G401 (cell line): ENCODE measurements at regions not wholly inside any gene's neighbourhood (a gene's known extent, or its start where the extent isn't known, plus 50 kb on each side); places are given as distances from the start of the nearest gene placed in this dataset.

ENCODE experiments used
- DNase-seq: peaks from one replicate; pipeline ENCODE4 v3.0.0-alpha.2; 2015; ENCODE audit warnings: low spot score
- in situ Hi-C: cut with HindIII; loops from 2 replicates; pipeline ENCODE4 v1.10.0; 2016; ENCODE audit warnings: low sequenced_read_pairs, mixed read lengths

DNA sequence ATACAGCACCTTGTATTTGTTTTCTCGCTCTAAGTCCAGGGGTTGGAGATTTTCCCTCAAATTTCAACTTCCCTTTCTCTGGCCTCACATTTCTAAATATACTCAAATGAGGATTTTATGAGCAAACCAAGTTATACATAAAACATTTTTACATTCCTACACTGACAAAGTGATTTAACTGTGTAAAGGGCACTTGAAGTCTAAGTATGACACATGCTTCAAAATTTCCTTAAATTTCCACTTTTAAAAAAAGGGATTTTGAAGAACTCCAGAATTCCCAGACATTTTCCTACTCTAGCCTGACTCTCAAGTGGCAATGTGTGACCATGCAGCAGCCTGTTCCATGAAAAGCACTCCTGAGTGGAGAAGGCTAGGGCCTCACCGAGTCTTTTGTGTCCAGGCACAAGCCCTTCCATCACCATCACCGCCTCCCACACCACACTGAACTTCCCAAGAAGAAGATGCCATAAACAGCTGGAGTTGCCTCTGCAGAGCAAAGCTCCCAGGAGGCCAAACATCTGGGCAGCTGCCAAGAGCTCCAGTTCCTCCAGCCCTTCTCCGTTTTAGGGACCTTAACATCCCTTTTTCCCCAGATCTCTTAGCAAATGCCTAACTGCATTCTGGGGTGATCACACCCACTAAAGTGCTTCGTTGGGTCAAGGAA, 68.9 kb downstream of the NCR2 start:
- no peak for DNase-seq
- in situ Hi-C loops = no loop called here

DNA sequence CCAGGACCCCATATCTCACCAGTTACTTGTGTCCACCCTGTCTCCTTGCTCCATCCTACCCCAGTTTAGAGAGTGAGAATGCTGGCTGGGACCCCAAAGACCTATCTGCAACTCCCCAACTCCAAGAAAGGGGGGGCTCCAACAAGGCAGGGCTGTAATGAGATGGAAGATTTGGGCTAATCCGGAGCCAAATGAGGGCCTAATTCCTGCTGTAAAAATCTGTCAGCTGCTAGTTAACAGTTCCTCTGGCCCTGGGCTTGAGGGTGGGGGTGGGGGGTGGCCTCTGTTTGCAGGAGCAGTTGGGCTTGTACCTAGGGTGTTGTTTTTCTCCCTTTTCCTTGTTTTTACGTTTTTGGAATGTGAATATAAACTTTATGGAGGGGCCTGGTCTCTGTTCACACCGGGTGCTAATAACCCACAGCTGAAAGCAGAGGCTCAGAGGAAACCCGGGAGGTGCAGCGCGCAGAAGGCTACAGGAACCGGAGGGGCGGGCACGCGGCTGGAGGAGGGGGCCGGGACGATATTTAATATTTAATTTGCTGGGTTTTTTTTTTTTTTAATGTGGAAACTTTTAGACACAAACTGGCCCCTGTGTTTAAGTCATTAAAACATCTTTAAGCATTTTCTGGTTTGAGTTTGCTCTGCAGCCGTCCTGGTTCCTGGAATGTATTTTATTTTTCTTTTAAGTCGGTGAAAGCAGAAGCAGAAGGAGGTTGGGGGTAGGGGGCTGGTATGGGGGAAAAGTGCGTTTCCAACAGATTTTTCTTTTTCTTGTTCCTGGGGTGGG, 70.7 kb downstream of the NCR2 start:
- no peak for DNase-seq
- in situ Hi-C loops = no loop called here

DNA sequence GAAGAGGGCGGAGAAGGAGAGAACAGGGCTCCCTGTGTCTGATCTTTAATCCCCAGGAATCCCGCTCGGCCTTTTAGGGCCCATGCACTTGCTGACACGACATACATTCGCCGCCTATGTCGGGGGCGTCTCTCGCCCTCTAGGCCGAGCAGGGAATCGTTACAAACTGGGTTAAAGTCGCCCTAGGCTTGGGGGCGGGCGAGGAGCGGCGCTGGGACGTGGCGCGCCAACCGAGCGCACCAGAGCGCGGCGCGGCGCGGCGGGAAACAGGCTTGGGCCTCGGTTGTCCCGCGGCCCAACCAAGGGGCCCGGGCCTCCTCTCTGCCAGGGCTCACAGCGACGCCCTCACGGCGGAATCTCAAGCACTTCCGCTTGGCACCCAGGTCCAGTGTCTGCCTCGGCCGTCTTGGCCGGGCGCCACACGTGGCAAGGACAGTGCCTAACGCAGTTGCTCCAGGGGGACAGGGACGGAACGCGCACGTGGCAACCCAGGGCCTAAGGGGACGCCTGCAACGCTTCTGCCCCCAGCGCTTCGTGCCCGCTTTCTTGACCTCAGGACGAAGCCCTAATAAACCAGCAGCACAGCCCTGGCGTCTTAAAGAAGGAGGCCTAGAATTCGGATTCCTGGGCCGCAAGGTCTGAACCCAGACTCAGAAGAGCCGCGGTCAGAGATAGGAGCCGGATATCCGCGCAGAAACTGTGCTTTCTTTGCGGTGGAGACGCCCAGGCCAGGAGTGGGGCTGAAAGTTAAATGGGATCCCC, 71.5 kb downstream of the NCR2 start:
- in situ Hi-C loops = no loop called here
- no peak for DNase-seq

DNA sequence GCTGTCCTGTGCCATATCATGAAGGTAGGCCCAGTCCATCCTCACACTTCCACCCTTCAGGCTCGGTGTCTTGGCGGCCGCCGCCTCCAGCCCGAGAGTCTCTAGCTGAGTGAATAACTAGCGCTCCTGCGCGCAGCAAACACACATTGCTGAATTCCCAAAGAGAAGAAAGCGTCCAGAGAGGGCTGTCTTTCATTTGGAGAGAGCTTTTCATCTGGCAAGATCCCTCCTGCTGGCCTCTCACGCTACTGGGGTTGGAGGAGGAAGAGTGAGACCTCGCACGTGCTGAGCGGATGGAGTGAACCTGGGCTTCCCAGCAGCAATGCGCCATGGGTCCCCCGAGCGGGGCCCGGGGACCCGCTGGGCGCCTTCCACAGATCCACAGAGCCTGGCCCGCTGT, 73.2 kb downstream of the NCR2 start:
- in situ Hi-C loops = no loop called here

DNA sequence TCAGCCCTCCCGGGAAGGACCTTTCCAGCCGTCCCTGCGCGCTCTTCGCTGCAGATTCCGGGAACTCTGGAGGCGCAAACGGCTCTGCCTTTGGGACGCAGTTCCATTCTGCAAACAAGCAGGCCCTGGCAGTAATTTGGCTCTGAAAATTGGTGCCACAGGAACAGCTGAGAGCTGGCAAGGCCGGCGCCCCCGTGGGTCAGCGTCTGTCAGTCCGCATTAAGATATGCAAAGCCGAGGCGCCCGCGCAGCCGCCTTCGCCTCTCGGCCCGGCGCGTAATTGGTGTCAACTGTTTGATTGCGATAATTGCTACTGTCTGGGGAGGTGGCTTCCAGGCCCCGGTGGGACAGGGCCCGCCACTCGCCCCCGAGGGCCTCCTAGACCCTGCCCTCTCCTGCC, 73.6 kb downstream of the NCR2 start:
- DNase-seq = peak; percentile 61

More for the DNA sequence above, 73.2 kb downstream of the NCR2 start:
- peak; percentile 10 for DNase-seq

DNA sequence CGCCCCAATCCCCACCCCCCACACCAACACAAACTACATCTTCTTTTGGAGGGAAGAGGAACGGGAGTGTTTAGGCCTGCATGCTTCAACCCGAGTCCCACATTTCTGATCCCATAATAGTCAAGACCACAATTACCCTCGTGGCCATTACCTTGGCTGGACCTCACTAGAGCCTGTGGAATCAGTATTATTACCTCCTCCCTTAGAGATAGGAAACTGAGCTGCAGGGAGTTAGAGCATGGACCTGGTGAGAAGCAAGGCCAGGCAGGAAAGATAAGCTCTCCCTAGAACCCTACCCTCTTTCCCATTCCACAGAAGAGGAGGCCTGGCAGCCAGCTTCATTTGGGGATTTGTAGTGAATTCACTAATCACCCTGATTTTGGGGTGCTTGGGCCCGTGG, 74.1 kb downstream of the NCR2 start:
- in situ Hi-C loops = no loop called here
- no peak for DNase-seq

More for the DNA sequence above, 73.6 kb downstream of the NCR2 start:
- in situ Hi-C loops = no loop called here

DNA sequence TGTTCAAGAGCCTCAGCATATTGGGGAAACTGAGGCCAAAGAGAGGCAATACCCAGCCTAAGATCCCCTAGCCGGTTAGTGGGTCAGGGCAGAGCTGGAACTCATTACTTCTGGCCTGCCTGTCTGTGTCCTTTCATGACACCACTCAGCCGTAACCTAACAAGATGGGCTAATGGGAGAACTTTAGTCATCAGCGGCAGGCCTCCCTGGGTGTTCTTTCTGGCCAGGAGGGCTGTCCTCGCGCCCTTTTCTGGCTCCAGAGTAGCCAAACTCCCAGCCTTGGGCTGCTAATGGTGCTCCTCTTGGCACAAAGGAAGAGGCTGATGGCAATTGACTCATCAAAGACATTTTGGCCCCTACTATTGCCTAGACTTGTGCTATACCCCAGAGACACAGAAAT, 76.6 kb downstream of the NCR2 start:
- no peak for DNase-seq
- in situ Hi-C loops = no loop called here

DNA sequence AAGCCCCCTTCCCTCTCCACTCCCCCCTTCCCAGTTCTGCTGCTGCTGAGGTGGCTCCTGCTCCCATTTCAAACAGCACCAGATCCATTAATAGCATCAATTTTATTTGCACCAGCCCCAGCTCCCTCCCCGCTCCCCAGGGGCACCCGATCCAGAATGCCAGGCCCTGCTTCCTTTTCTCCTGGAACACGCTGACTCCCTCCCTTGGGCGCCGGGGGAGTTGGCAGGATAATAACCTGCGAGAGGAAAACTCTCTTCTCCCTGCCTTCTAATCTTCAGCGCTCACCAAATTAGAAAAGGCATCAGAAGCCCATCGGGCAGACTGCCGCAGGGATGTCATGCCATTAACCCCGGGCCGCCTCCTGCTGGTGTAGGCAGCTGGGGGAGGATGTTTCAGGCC, 77.8 kb downstream of the NCR2 start:
- in situ Hi-C loops = no loop called here
- DNase-seq = no peak

DNA sequence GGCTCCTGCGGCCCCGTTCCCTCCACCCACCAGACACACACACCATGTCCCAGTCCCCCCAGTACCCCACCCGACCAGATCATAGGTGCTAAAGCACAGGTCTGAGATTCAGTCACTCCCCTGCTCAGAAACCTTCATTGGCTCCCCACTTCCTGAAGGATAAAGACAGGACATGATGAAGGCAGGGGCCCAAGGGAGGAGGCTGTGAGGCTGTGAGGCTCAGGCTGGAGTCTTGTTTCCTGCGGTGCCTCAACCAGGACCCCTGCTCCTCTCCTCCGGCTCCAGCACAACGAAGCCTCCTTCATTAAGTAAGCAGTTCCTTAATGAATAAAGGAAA, 81.1 kb downstream of the NCR2 start:
- in situ Hi-C loops = loop anchor here (5.0 kb wide), 1 partner anchor 34 kb away; no protein-coding TSS in a partner anchor
- no peak for DNase-seq

DNA sequence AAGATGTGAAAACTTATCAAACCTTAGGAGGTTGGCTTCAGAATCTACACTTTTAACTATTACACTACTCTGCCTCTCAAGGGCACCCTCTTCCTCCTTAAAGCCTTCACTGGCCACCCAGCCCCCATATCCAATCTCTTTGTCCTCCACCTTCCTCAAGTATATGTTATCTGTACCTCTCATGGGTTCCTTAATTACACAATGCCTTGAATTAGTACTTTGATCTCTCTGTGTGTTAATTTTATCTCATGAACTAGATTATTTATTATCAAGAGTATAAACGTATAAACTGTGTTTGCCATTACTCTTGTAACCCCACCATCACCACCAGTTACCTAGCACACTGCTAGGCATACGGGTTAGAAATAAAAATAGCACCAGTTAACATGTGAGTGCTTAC, 83.3 kb downstream of the NCR2 start:
- no peak for DNase-seq
- in situ Hi-C loops = loop anchor here (5.0 kb wide), 1 partner anchor 36 kb away; no protein-coding TSS in a partner anchor

DNA sequence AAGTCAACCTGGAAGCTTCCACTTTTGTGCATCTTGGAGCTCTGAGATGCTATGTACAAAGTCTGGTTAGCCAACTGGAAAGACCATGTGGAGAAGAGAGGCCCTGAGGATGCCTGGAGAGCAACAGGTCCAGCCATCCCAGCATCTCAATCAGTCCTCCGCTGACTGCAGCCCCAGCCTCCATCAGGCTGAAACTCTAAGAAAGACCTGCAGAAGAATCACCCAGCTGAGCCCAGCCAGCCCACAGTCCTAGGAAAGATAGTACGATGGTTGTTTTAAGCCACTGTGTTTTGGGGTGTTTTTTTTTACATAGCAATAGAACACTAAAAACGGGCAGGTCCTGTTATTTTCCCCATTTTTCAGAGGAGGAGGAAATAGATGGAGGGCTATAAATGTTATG, 84.0 kb downstream of the NCR2 start:
- in situ Hi-C loops = loop anchor here (5.0 kb wide), 1 partner anchor 37 kb away; no protein-coding TSS in a partner anchor
- no peak for DNase-seq

DNA sequence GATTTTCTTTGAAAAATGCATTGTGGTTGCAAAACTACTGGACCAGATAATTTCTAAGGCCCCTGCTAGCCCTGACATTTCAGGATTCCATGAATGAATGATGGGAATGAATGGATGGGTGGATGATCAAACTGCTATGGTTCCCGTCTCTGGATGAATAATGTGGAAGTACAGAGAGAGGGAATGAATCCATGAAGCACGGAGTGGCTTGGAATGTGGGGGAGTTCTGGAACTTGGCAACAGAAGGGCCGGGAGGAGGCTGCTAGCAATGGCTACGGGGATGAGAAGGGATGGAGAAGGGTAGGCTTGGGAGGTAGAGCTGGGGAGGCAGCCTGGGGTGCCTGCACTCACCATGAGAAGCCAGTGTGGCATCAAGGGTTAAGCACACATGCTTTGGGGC, 84.8 kb downstream of the NCR2 start:
- DNase-seq = no peak
- in situ Hi-C loops = no loop called here

DNA sequence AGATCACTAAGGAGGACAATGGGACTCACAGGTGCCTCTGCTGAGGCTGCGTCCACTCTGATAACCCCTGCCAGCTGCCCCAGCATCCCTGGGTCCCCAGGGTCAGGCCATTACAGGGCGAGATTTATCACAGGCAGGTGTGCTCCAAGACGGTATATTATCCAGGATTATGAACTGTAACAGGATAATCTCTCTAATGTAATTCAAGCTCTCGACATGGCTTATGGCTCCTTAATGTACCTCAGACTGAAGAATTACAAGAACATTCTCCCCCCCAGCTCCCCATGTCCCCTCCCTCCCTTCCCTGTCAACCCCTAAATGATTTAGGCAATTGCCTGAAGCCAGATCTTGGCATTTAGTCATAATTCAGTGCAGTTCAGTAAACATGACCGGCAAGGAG, 86.8 kb downstream of the NCR2 start:
- DNase-seq = no peak
- in situ Hi-C loops = no loop called here

DNA sequence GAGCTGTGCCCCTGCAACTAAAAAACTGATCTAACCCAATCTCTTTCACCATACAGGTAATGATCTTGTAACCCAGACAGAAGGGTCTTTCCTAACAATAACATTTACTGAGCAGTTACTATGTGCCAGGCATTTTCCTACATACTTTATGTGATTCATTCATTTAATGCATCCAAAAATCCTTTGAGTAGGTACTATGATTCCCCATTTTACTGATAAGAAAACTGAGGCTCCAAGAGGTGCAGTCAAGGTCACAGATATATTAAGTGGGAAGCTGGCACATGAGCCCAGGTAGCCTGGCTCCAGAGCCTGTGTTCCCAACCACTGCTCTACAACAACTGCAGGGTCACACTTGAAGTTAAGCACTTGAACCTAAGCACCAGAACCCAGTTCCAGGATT, 87.6 kb downstream of the NCR2 start:
- in situ Hi-C loops = no loop called here
- no peak for DNase-seq

DNA sequence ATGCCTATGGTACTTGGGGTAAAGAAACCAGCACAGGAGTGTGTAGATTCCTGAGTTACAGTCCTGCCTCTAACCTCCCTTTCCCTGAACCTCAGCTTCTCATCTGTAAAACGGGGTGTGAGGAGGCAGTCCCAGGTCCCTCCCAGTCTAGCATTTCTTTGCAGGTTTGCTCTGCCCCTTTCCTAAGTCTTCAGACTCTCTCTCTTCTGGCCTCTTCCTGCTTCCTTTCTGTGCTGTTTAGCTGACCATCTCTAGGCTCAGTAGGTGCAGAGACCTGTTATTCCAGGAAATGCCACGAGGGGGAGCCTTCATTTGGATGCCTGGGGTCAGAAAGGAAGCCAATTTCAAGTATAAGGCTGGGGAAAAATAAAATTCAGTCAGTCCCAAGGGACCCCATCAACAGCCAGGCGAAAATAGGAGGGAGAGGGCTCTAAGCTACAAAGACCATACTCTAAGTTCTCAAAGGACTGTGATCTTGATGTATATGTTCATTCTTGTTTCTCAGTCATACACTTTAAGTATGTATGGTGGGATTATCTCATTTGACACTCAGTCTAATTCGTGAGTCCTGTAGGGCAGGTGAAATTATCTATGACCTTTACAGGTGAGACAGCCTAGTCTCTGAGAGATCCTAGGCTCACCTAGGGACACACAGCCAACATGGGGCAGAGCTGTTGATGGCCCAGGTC, 89.1 kb downstream of the NCR2 start:
- DNase-seq = peak; percentile 57
- in situ Hi-C loops = no loop called here

DNA sequence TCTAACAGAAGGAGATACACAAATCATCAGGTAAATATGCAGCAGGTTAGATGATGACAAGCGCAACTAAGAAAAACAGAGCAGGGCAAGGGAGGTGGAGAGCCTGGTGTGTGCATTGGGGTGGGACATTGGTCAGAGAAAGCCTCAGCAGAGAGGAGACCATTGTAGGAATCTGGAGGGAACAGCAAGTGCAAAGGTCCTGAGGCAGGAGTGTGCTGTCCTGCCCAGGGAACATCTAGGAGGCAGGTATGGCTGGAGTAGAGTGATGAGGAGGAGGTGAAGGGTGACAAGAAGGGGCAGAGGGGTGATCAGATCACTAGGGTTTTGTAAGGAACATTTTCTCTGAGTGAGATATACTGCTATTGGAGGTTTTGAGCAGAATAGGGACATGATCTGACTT, 90.1 kb downstream of the NCR2 start:
- no peak for DNase-seq
- in situ Hi-C loops = no loop called here

DNA sequence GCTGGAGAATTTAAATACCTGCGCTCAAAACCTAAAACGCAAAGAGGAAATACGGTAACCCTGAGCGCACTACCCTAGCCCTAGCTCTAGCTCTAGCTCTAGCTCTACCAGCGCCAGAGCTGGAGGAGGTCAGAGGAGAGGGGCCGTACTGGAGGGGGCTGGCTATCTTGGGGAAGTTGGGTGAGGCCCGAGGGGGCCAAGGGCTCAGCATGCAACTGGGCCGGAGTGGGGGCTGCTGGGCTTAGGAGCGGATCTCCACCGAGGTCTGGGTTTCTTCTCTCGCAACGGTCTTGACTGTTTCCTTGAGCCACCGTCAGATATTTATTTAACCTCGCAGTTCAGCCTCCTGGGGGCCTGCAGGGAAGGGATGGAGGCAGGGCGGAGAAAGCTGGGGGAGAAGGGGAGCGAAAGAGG, 91.0 kb downstream of the NCR2 start:
- no peak for DNase-seq
- in situ Hi-C loops = no loop called here

DNA sequence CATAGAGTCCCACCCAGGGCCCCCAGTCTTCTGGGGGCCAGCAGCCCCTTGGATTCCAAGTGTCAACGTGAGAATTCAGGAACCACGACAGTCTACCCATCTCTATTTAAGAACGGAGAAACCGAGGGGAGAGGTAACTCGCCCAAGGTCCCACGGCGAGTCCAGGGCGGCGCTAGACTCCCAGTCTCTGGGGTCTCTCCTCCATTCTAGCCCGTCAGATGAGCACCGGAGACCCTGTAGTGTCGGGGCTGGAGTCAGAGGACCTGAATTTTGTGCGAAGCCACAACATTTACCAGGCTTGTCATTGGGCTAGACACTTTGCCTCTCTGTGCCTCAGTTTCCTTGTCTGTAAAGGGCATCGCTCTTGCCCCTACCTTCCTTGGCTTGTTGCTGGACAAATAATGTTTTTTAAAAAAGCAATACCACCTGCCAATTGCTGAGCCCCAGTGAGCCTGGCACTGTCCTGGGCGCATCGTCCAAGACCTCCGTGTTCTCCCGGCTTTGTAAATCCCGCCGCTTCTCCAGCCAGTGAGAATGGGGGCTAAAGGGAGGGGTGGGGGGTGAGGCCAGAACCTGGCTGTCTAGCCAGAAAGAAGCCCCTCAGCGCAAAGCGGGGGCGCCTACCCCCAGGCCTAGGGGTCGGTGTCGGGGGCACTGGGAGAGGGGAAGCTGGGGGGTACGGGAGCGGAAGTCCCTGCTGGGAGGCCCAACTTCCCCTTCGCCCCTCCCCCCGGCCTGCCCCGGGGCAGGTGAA, 91.7 kb downstream of the NCR2 start:
- in situ Hi-C loops = no loop called here
- DNase-seq = no peak
